Heart right ventricle (tissue), 16 donors: ENCODE measurements at regions not wholly inside any gene's neighbourhood (a gene's known extent, or its start where the extent isn't known, plus 50 kb on each side); places are given as distances from the start of the nearest gene placed in this dataset.

Experiments
- ATAC-seq, 8 donors: fragments of 200-7000 bp; cut with Tn5 transposase; one replicate each; pipeline ENCODE4 v1.9.1; 2020; ENCODE audit warnings: mild to moderate bottlenecking in 8 of 8, moderate library complexity in 8 of 8, moderate number of reproducible peaks in 1 of 8
- DNase-seq, 2 donors: peaks; one replicate each; pipeline ENCODE4 v3.0.0-alpha.2; 2020
- H3K27ac ChIP-seq, 10 donors: fragments of 200-600 bp; sonication (generic) in 2 of 10; one replicate each; pipeline versions ENCODE4 v1.5.0 to v1.8.0; 2020 to 2022; ENCODE audit warnings: mild to moderate bottlenecking in 3 of 10
- H3K27me3 ChIP-seq, 7 donors: fragments of 200-600 bp; one replicate each; pipeline ENCODE4 v1.8.0; 2021 to 2022; ENCODE audit warnings: mild to moderate bottlenecking in 2 of 7
- H3K36me3 ChIP-seq, 9 donors: fragments of 200-600 bp; sonication (generic) in 1 of 9; one replicate each; pipeline versions ENCODE4 v1.5.0 to v1.8.0; 2020 to 2022; ENCODE audit warnings: mild to moderate bottlenecking in 2 of 9
- H3K4me1 ChIP-seq, 9 donors: fragments of 200-600 bp; sonication (generic) in 1 of 9; one replicate each; pipeline versions ENCODE4 v1.5.0 to v1.8.0; 2020 to 2022; ENCODE audit warnings: mild to moderate bottlenecking in 4 of 9
- H3K4me3 ChIP-seq, 10 donors: fragments of 200-600 bp; sonication (generic) in 2 of 10; one replicate each; pipeline versions ENCODE4 v1.5.0 to v1.8.0; 2020 to 2022; ENCODE audit warnings: mild to moderate bottlenecking in 7 of 10, moderate library complexity in 2 of 10
- H3K9me3 ChIP-seq, 11 donors: fragments of 200-600 bp in 10 of 11; sonication (generic) in 2 of 11; one replicate each; pipeline versions ENCODE4 v1.5.0 to v1.8.0; 2013 to 2022; ENCODE audit warnings: mild to moderate bottlenecking in 2 of 11, control low read depth in 1 of 11, moderate library complexity in 1 of 11
- CTCF ChIP-seq, 9 donors: fragments of 200-600 bp; sonication (generic) in 2 of 9; IDR thresholded peaks; one replicate each; pipeline versions ENCODE4 v1.5.0 to v1.8.0; 2021 to 2022; ENCODE audit warnings: antibody characterized with exemption in 9 of 9, mild to moderate bottlenecking in 5 of 9, moderate library complexity in 1 of 9
- WGBS, 2 donors: extraction: QIAGEN DNeasy Blood & Tissue Kit; methylation state at CpG; one replicate each; pipeline ENCODE4 v1.1.7; 2013; ENCODE audit warnings: inconsistent platforms in 1 of 2; 5-methylcytosine and 5-hydroxymethylcytosine counted together
- intact Hi-C, 10 donors: fragments of 100-400 bp; cut with DNase I; formaldehyde crosslinking; loops; one replicate each; pipeline versions ENCODE4 v1.11.1 to v1.14.2; 2022
- donor health status: Arrhythmogenic right ventricular cardiomyopathy.
- donor health status: ischemic (EF 13 %, LVEDD 7.1; RV severe dilation, severe dysfunction).
- donor health status: healthy with polysubstance abuse.
- donor health status: DM: no; HTN: yes; CAD: no.
- donor health status: DM: no; HTN: no; CAD: no.
- donor health status: ischemic (EF 25% LVEDD 6.9; RV normal size, moderate dysfunction).
- donor health status: ischemic (EF 25% LVEDD 5.7; RV mildly dilated, moderate dysfunction).
- donor health status: healthy.
- donor health status: DM: yes; HTN: yes; CAD: no.
- donor health status: Ischemic cardiomyopathy.
- donor health status: ischemic (EF 35%, LVEDD 5.7; RV mildly dilated, moderate dysfunction).
- donor health status: nonischemic (EF 11% LVEDD 7.7; RV severe dilation, severe dysfunction).
- donor health status: DM: yes; HTN: yes; CAD: no.
- donor health status: PGD.
- donor health status: ischemic (EF 29% LVEDD 5.4; RV normal size, mild dysfunction).
- donor health status: nonischemic (EF 23%, LVEDD 6.1; RV moderate dilation, normal function).

- Histone ChIP-seq H3K27ac (no peak overlapping the region), H3K4me1 (no peaks in the 10 kb centered on the region), H3K27me3 (no peaks in the 10 kb centered on the region), H3K9me3 (no peaks in the 10 kb centered on the region), H3K4me3 (no peak overlapping the region), H3K36me3 (no peaks in the 10 kb centered on the region)
- no peak for DNase-seq
- intact Hi-C loops = no loop called here
- TF ChIP-seq CTCF (IDR thresholded peaks at IDR 0.05) = no peak
- ATAC-seq = no peak
- 89 to 90% methylated on average over 11 of the region's 11 CpGs for WGBS, 2 donors
Measured at GRCh38 chr12:127482950-127483349, 784.0 kb upstream of the TMEM132C start.

- Histone ChIP-seq H3K4me3 (no peak overlapping the region), H3K27ac (no peak overlapping the region), H3K36me3 (no peaks in the 10 kb centered on the region), H3K27me3 (no peaks in the 10 kb centered on the region), H3K4me1 (no peaks in the 10 kb centered on the region), H3K9me3 (no peaks in the 10 kb centered on the region)
- TF ChIP-seq CTCF (IDR thresholded peaks at IDR 0.05) = no peak
- no peak for ATAC-seq
- no peak for DNase-seq
- 56 to 67% methylated on average over 4 of the region's 4 CpGs for WGBS, 2 donors
- intact Hi-C loops = no loop called here
Measured at GRCh38 chr12:127485528-127485927, 781.4 kb upstream of the TMEM132C start.

- no peak for TF ChIP-seq CTCF (IDR thresholded peaks at IDR 0.05)
- Histone ChIP-seq H3K27ac (no peak overlapping the region), H3K4me3 (no peak overlapping the region), H3K36me3 (no peaks in the 10 kb centered on the region), H3K9me3 (no peaks in the 10 kb centered on the region), H3K4me1 (no peaks in the 10 kb centered on the region), H3K27me3 (no peaks in the 10 kb centered on the region)
- intact Hi-C loops = no loop called here
- no peak for DNase-seq
- WGBS, 2 donors = 88 to 92% methylated on average over 1 of the region's 1 CpG
- ATAC-seq = no peak
Measured at GRCh38 chr12:127487031-127487430, 779.9 kb upstream of the TMEM132C start.

- no peak for ATAC-seq
- intact Hi-C loops = no loop called here
- WGBS, 2 donors = 60 to 75% methylated on average over 6 of the region's 6 CpGs
Measured at GRCh38 chr12:127489061-127489460, 777.9 kb upstream of the TMEM132C start.

More at GRCh38 chr12:127489061-127489460, 777.9 kb upstream of the TMEM132C start:
- H3K4me3 ChIP-seq = no peak overlapping the region
- no peak for TF ChIP-seq CTCF (IDR thresholded peaks at IDR 0.05)
- no peaks in the 10 kb centered on the region for H3K27me3 ChIP-seq
- H3K4me1 ChIP-seq = no peaks in the 10 kb centered on the region
- no peak for DNase-seq
- H3K9me3 ChIP-seq = peaks cover 0 to 7% (median 0%) of the 10 kb centered on the region in 11 donors
- H3K36me3 ChIP-seq = no peaks in the 10 kb centered on the region
- no peak overlapping the region for H3K27ac ChIP-seq
